Natural killer cell treated with Interleukin-12 subunit alpha and Interleukin-12 subunit beta and Interleukin-15 and Interleukin-18, amount 100 ng/mL, for 72 hours (primary cell): ENCODE measurements at regions not wholly inside any gene's neighbourhood (a gene's known extent, or its start where the extent isn't known, plus 50 kb on each side); places are given as distances from the start of the nearest gene placed in this dataset.
"Not testable (repeated sequence)": the region's sequence is repeated elsewhere in the genome, so short reads cannot be mapped to it uniquely, and the experiment has no call there.

Source experiments
- ATAC-seq, 2 donors: fragments of 150-1000 bp; cut with Tn5 transposase in 1 of 2; sonication (Bioruptor Pico), chemical (Tn5 transposase) in 1 of 2; 2 replicates each; pipeline ENCODE4 v1.10.0; 2021
- DNase-seq: peaks from one replicate; pipeline ENCODE4 v3.0.0; 2022; ENCODE audit warnings: low spot score
- H3K27ac Mint-ChIP-seq, 2 donors: 1 replicate in 1 of 2; 2 replicates in 1 of 2; pipeline ENCODE4 v1.8.0; 2022; ENCODE audit warnings: mixed read lengths in 2 of 2, mild to moderate bottlenecking in 1 of 2, moderate library complexity in 1 of 2
- H3K27me3 Mint-ChIP-seq, 2 donors: 1 replicate in 1 of 2; 2 replicates in 1 of 2; pipeline ENCODE4 v1.8.0; 2022; ENCODE audit warnings: mixed read lengths in 2 of 2
- H3K36me3 Mint-ChIP-seq: one replicate; pipeline ENCODE4 v1.8.0; 2022; ENCODE audit warnings: mixed read lengths
- H3K4me1 Mint-ChIP-seq, 2 donors: 1 replicate in 1 of 2; 2 replicates in 1 of 2; pipeline ENCODE4 v1.8.0; 2022; ENCODE audit warnings: low read depth in 2 of 2, mixed read lengths in 2 of 2, mild to moderate bottlenecking in 1 of 2
- H3K4me3 Mint-ChIP-seq: one replicate; pipeline ENCODE4 v1.8.0; 2022; ENCODE audit warnings: mixed read lengths
- H3K9me3 Mint-ChIP-seq: 2 replicates; pipeline ENCODE4 v1.8.0; 2022; ENCODE audit warnings: mixed read lengths

DNA sequence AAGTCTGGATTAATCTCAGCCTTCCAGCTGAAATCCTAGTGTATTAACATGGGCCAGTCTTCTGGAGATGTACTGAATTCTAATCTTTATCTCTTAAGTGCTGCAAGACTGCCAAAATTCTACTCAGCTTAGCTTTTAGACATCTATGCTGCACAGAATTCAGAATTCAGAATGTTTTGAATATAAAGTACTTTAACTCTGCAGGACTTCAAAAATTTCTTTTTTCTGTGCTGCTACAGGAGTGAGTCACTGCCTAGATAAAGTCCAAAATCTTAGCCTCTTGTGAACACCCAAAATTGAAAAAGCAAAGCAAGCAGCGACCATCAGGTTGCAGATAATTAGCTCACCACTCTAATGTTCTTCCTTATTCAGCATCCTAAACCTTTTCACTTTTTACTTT is 1092.6 kb upstream of the PCDH10 start:
- H3K27ac Mint-ChIP-seq: no peak overlapping the region
- H3K4me1 Mint-ChIP-seq: no peaks in the 10 kb centered on the region

DNA sequence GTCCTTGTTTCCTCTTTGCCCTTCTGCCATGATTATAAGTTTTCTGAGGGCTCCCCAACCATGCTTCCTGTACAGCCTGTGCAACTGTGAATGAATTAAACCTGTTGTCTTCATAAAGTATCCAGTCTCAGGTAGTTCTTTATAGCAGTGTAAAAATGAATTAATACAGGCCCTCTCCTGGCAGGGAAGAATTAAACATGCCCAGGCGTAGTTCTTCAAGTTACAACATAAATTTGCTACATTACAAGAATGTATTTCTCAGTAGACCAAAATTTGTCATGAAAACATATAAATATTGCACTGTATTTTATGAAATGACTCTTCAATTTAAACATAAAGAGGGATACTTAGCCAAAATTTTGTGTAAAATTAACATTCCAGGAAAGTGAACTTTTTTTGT is 1089.9 kb upstream of the PCDH10 start:
- Mint-ChIP-seq H3K4me1 (no peaks in the 10 kb centered on the region), H3K36me3 (no peaks in the 10 kb centered on the region), H3K27ac (no peak overlapping the region), H3K27me3 (no peaks in the 10 kb centered on the region), H3K4me3 (no peak overlapping the region), H3K9me3 (peaks cover 3% of the 10 kb centered on the region)
- DNase-seq (no peak), ATAC-seq (no peak)

More for the DNA sequence above, 1092.6 kb upstream of the PCDH10 start:
- no peak overlapping the region for H3K4me3 Mint-ChIP-seq
- H3K27me3 Mint-ChIP-seq: no peaks in the 10 kb centered on the region
- no peaks in the 10 kb centered on the region for H3K9me3 Mint-ChIP-seq
- ATAC-seq (no peak), DNase-seq (no peak)
- H3K36me3 Mint-ChIP-seq: no peaks in the 10 kb centered on the region

- Mint-ChIP-seq H3K9me3 (peaks cover 7% of the 10 kb centered on the region), H3K27ac (no peak overlapping the region), H3K27me3 (no peaks in the 10 kb centered on the region), H3K4me1 (no peaks in the 10 kb centered on the region), H3K4me3 (no peak overlapping the region), H3K36me3 (peaks cover 5% of the 10 kb centered on the region)
- DNase-seq: no peak
- ATAC-seq: peak in 1 of 2 donors; percentile 24
These were observed 1086.4 kb upstream of the PCDH10 start for GRCh38 chr4:132062611-132063239.

DNA sequence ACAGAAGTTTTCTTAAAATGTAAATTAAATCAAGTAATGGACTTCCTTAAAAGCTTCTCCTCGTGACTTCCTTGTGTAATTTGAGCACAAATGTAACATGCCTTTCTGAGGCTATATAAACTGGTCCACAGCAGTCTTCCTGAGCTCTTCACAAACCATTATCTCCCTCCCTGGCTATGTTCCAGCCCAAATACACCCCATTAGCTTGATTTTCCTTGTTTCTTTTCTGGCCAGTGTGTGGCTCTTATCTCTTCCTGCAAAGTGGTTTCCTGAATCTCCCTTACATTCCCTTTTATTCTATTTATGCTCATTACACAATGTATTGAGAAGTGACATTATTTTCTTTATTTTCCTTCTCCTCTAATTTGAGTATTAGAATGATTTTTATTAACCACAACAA is 1085.3 kb upstream of the PCDH10 start:
- no peak for DNase-seq
- no peak for ATAC-seq
- H3K9me3 Mint-ChIP-seq: peaks cover 7% of the 10 kb centered on the region
- no peaks in the 10 kb centered on the region for H3K27me3 Mint-ChIP-seq
- H3K36me3 Mint-ChIP-seq: peaks cover 5% of the 10 kb centered on the region
- H3K4me1 Mint-ChIP-seq: no peaks in the 10 kb centered on the region
- no peak overlapping the region for H3K4me3 Mint-ChIP-seq
- H3K27ac Mint-ChIP-seq: no peak overlapping the region

GRCh38 chr4:132065940-132066495 is 1083.1 kb upstream of the PCDH10 start:
- no peaks in the 10 kb centered on the region for H3K4me1 Mint-ChIP-seq
- peaks cover 5% of the 10 kb centered on the region for H3K36me3 Mint-ChIP-seq
- no peak overlapping the region for H3K4me3 Mint-ChIP-seq
- peaks cover 7% of the 10 kb centered on the region for H3K9me3 Mint-ChIP-seq
- ATAC-seq: no peak
- H3K27me3 Mint-ChIP-seq: no peaks in the 10 kb centered on the region
- DNase-seq: no peak
- no peak overlapping the region for H3K27ac Mint-ChIP-seq

- ATAC-seq (no peak), DNase-seq (no peak)
- H3K4me1 Mint-ChIP-seq: no peaks in the 10 kb centered on the region
- H3K27me3 Mint-ChIP-seq: no peaks in the 10 kb centered on the region
- no peak overlapping the region for H3K4me3 Mint-ChIP-seq
- no peak overlapping the region for H3K27ac Mint-ChIP-seq
- H3K36me3 Mint-ChIP-seq: no peaks in the 10 kb centered on the region
- no peaks in the 10 kb centered on the region for H3K9me3 Mint-ChIP-seq
These were observed 1077.3 kb upstream of the PCDH10 start for GRCh38 chr4:132071815-132072214.

- Mint-ChIP-seq H3K36me3 (peaks cover 6% of the 10 kb centered on the region), H3K9me3 (peaks cover 11% of the 10 kb centered on the region), H3K4me3 (no peak overlapping the region)
These were observed 1072.3 kb upstream of the PCDH10 start for GRCh38 chr4:132076829-132077228.

GRCh38 chr4:132085105-132085504 is 1064.0 kb upstream of the PCDH10 start:
- Mint-ChIP-seq H3K27ac (no peak overlapping the region), H3K27me3 (no peaks in the 10 kb centered on the region), H3K4me1 (no peaks in the 10 kb centered on the region), H3K4me3 (no peak overlapping the region), H3K36me3 (peaks cover 12% of the 10 kb centered on the region), H3K9me3 (peaks cover 25% of the 10 kb centered on the region)
- no peak for ATAC-seq
- DNase-seq: no peak

More at GRCh38 chr4:132076829-132077228, 1072.3 kb upstream of the PCDH10 start:
- Mint-ChIP-seq H3K27me3 (no peaks in the 10 kb centered on the region), H3K27ac (no peak overlapping the region), H3K4me1 (no peaks in the 10 kb centered on the region)
- ATAC-seq (no peak), DNase-seq (no peak)

DNA sequence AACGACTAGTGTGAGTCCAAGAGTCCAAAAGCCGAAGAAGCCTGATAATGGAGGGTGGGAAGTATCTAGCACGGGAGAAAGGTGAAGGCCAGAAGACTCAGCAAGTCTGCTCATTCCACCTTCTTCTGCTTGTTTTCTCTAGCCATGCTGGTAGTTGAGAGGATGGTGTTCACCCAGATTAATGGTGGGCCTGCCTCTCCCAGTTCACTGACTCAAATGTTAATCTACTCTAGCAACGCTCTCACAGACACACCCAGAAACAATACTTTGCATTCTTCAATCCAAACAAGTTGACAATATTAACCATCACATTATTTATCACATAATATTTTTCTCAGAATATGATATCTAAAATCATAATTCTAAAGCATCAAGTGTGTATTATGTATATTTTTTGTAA is 1055.1 kb upstream of the PCDH10 start:
- Mint-ChIP-seq H3K4me1 (no peaks in the 10 kb centered on the region), H3K9me3 (peaks cover 6% of the 10 kb centered on the region), H3K27me3 (no peaks in the 10 kb centered on the region), H3K4me3 (no peak overlapping the region), H3K27ac (no peak overlapping the region), H3K36me3 (no peaks in the 10 kb centered on the region)
- ATAC-seq (no peak), DNase-seq (no peak)

- ATAC-seq (no peak), DNase-seq (no peak)
- Mint-ChIP-seq H3K27ac (no peak overlapping the region), H3K4me3 (no peak overlapping the region), H3K9me3 (no peaks in the 10 kb centered on the region), H3K27me3 (no peaks in the 10 kb centered on the region), H3K4me1 (no peaks in the 10 kb centered on the region), H3K36me3 (no peaks in the 10 kb centered on the region)
These were observed 1052.1 kb upstream of the PCDH10 start for GRCh38 chr4:132097041-132097440.

DNA sequence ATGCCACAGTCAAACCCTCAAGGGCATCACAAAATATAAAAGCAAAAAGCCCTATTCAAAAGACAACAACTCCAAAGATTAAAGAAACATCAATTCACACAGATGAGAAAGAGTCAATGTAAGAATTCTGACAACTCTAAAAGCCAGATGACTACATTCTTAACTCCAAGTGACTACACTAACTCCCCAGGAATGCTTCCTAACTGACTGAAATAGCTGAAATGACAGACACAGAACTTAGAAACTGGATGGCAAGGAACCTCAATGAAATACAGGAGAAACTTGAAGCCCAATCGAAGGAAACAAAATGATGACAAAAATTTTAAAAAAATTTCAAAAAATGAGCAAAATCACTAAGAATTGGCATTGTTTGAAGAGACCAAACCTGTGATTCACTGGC is 1047.6 kb upstream of the PCDH10 start:
- H3K27me3 Mint-ChIP-seq: no peaks in the 10 kb centered on the region
- no peak for DNase-seq
- H3K36me3 Mint-ChIP-seq: peaks cover 13% of the 10 kb centered on the region
- no peak overlapping the region for H3K4me3 Mint-ChIP-seq
- ATAC-seq: no peak
- H3K4me1 Mint-ChIP-seq: no peaks in the 10 kb centered on the region
- H3K9me3 Mint-ChIP-seq: peaks cover 12% of the 10 kb centered on the region
- H3K27ac Mint-ChIP-seq: no peak overlapping the region

GRCh38 chr4:132108784-132109183 is 1040.3 kb upstream of the PCDH10 start:
- ATAC-seq (no peak), DNase-seq (no peak)
- Mint-ChIP-seq H3K36me3 (peaks cover 8% of the 10 kb centered on the region), H3K27me3 (no peaks in the 10 kb centered on the region), H3K4me1 (no peaks in the 10 kb centered on the region), H3K4me3 (no peak overlapping the region), H3K27ac (no peak overlapping the region), H3K9me3 (peaks cover 9% of the 10 kb centered on the region)

DNA sequence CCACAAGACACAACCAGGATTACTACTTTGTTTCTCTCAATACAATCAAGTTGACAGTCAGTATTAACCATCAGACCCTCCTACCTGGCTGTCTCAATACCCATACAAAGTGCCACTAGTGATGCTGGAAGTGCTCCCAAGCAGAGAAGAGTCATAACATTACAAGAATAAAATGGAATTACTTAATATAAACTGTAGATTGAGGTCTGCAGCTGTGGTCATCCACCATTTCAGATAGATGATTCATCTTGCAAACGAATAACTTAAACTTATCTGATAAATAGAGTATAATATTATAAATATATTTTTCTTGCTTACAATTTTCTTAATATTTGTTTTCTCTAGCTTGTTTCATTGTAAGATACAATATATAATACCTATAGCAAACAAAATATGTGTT is 1034.2 kb upstream of the PCDH10 start:
- Mint-ChIP-seq H3K9me3 (peaks cover 12% of the 10 kb centered on the region), H3K27me3 (no peaks in the 10 kb centered on the region), H3K36me3 (peaks cover 7% of the 10 kb centered on the region), H3K4me1 (no peaks in the 10 kb centered on the region), H3K4me3 (no peak overlapping the region), H3K27ac (no peak overlapping the region)
- no peak for DNase-seq
- no peak for ATAC-seq

DNA sequence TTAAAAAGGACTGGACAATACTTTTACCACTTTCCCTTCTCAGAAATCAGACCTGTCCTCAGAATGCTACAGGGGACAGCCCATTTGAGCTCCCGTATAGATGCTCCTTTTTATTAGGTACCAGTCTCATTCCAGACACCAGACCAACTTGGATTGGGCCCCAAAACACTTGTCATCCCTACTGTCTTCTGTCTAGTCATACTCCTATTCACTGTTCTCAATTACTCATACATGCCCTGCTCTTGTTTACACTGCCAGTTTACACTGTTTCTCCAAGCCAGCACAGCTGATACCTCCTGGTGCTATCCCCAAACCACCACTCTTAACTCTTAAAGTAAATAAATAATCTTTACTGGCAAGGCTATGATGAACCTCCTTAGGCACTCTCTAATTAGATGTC is 1026.4 kb upstream of the PCDH10 start:
- not testable (repeated sequence) for H3K27me3 Mint-ChIP-seq, ATAC-seq, H3K4me3 Mint-ChIP-seq, DNase-seq, H3K27ac Mint-ChIP-seq, H3K4me1 Mint-ChIP-seq
- Mint-ChIP-seq H3K36me3 (peaks cover 28% of the 10 kb centered on the region), H3K9me3 (peaks cover 38% of the 10 kb centered on the region)
